HEK293 (cell line): ENCODE measurements at regions not wholly inside any gene's neighbourhood (a gene's known extent, or its start where the extent isn't known, plus 50 kb on each side); places are given as distances from the start of the nearest gene placed in this dataset.

ENCODE experiments used
- KLF1 ChIP-seq: fragments of 450-650 bp; formaldehyde crosslinking; IDR thresholded peaks from 2 replicates; pipeline ENCODE4 v1.5.1; 2016; ENCODE audit warnings: missing biosample characterization, missing genetic modification characterization
- MYNN ChIP-seq: fragments of 450-650 bp; formaldehyde crosslinking; IDR thresholded peaks from 2 replicates; pipeline ENCODE4 v1.5.1; 2016; ENCODE audit warnings: missing biosample characterization, missing genetic modification characterization, borderline replicate concordance
- OVOL3 ChIP-seq: fragments of 450-650 bp; formaldehyde crosslinking; IDR thresholded peaks from 2 replicates; pipeline ENCODE4 v1.5.1; 2016; ENCODE audit warnings: missing biosample characterization, missing genetic modification characterization
- PRDM4 ChIP-seq: fragments of 450-650 bp; formaldehyde crosslinking; IDR thresholded peaks from 2 replicates; pipeline ENCODE4 v1.5.1; 2017; ENCODE audit warnings: missing biosample characterization, missing genetic modification characterization
- ZNF114 ChIP-seq: fragments of 450-650 bp; formaldehyde crosslinking; IDR thresholded peaks from 2 replicates; pipeline ENCODE4 v1.5.0; 2017; ENCODE audit warnings: missing biosample characterization, missing genetic modification characterization
- ZNF121 ChIP-seq: fragments of 450-650 bp; formaldehyde crosslinking; IDR thresholded peaks from 2 replicates; pipeline ENCODE4 v1.5.1; 2016; ENCODE audit warnings: missing biosample characterization, missing genetic modification characterization
- ZNF133 ChIP-seq: fragments of 450-650 bp; formaldehyde crosslinking; IDR thresholded peaks from 2 replicates; pipeline ENCODE4 v1.5.1; 2016; ENCODE audit warnings: missing biosample characterization, missing genetic modification characterization
- ZNF223 ChIP-seq: fragments of 450-650 bp; formaldehyde crosslinking; IDR thresholded peaks from 2 replicates; pipeline ENCODE4 v1.5.1; 2016; ENCODE audit warnings: missing biosample characterization, missing genetic modification characterization
- ZNF239 ChIP-seq: fragments of 450-650 bp; formaldehyde crosslinking; IDR thresholded peaks from 2 replicates; pipeline ENCODE4 v1.5.1; 2016; ENCODE audit warnings: missing biosample characterization, missing genetic modification characterization
- ZNF311 ChIP-seq: fragments of 450-650 bp; formaldehyde crosslinking; IDR thresholded peaks from 2 replicates; pipeline ENCODE4 v1.5.1; 2017; ENCODE audit warnings: missing biosample characterization, missing genetic modification characterization, borderline replicate concordance
- ZNF335 ChIP-seq: fragments of 450-650 bp; formaldehyde crosslinking; conservative IDR thresholded peaks from 2 replicates; pipeline ENCODE4 v1.5.1; 2016; ENCODE audit warnings: missing biosample characterization, missing genetic modification characterization
- ZNF394 ChIP-seq: fragments of 450-650 bp; formaldehyde crosslinking; IDR thresholded peaks from 2 replicates; pipeline ENCODE4 v1.5.1; 2016; ENCODE audit warnings: missing biosample characterization, missing genetic modification characterization, mild to moderate bottlenecking, moderate library complexity, borderline replicate concordance
- ZNF404 ChIP-seq: fragments of 450-650 bp; formaldehyde crosslinking; IDR thresholded peaks from 2 replicates; pipeline ENCODE4 v1.5.1; 2017; ENCODE audit warnings: missing biosample characterization, missing genetic modification characterization
- ZNF426 ChIP-seq: fragments of 450-650 bp; formaldehyde crosslinking; IDR thresholded peaks from 2 replicates; pipeline ENCODE4 v1.5.1; 2017; ENCODE audit warnings: missing biosample characterization, missing genetic modification characterization, mild to moderate bottlenecking, inconsistent platforms, moderate library complexity
- ZNF510 ChIP-seq: fragments of 450-650 bp; formaldehyde crosslinking; IDR thresholded peaks from 2 replicates; pipeline ENCODE4 v1.5.1; 2018; ENCODE audit warnings: mild to moderate bottlenecking, missing genetic modification characterization, missing biosample characterization; ENCODE audit not compliant: insufficient replicate concordance
- ZNF513 ChIP-seq: fragments of 450-650 bp; IDR thresholded peaks from 2 replicates; pipeline ENCODE4 v1.5.1; 2018; ENCODE audit warnings: missing biosample characterization, missing genetic modification characterization
- ZNF571 ChIP-seq: fragments of 450-650 bp; formaldehyde crosslinking; IDR thresholded peaks from 2 replicates; pipeline ENCODE4 v1.5.0; 2017; ENCODE audit warnings: missing biosample characterization, missing genetic modification characterization
- ZNF596 ChIP-seq: fragments of 450-650 bp; IDR thresholded peaks from 2 replicates; pipeline ENCODE4 v1.5.0; 2018; ENCODE audit warnings: missing biosample characterization, mild to moderate bottlenecking, missing genetic modification characterization, moderate library complexity
- ZNF621 ChIP-seq: fragments of 450-650 bp; formaldehyde crosslinking; IDR thresholded peaks from 2 replicates; pipeline ENCODE4 v1.5.1; 2017; ENCODE audit warnings: missing biosample characterization, missing genetic modification characterization
- ZNF660 ChIP-seq: fragments of 450-650 bp; IDR thresholded peaks from 2 replicates; pipeline ENCODE4 v1.5.1; 2018; ENCODE audit warnings: missing biosample characterization, mild to moderate bottlenecking, missing genetic modification characterization
- ZNF768 ChIP-seq: fragments of 450-650 bp; formaldehyde crosslinking; IDR thresholded peaks from 2 replicates; pipeline ENCODE4 v1.5.1; 2018; ENCODE audit warnings: missing biosample characterization, mild to moderate bottlenecking, missing genetic modification characterization
- ZNF792 ChIP-seq: fragments of 450-650 bp; formaldehyde crosslinking; IDR thresholded peaks from 2 replicates; pipeline ENCODE4 v1.5.1; 2016; ENCODE audit warnings: missing biosample characterization, missing genetic modification characterization
- ZSCAN5A ChIP-seq: fragments of 450-650 bp; formaldehyde crosslinking; IDR thresholded peaks from 2 replicates; pipeline ENCODE4 v1.5.1; 2016; ENCODE audit warnings: missing biosample characterization, missing genetic modification characterization
- TF ChIP-seq, protein P1 (sequence below): fragments of 450-650 bp; formaldehyde crosslinking; IDR thresholded peaks from 2 replicates; pipeline ENCODE4 v1.5.1; 2016; ENCODE audit warnings: missing biosample characterization, missing genetic modification characterization
- TF ChIP-seq, protein P2 (sequence below): fragments of 450-650 bp; formaldehyde crosslinking; IDR thresholded peaks from 2 replicates; pipeline ENCODE4 v1.5.1; 2016; ENCODE audit warnings: missing biosample characterization, missing genetic modification characterization
- TF ChIP-seq, protein P3 (sequence below): fragments of 450-650 bp; formaldehyde crosslinking; IDR thresholded peaks from 2 replicates; pipeline ENCODE4 v1.5.1; 2016; ENCODE audit warnings: missing biosample characterization, missing genetic modification characterization, borderline replicate concordance

- TF ChIP-seq ZNF239 (tag by site-specific recombination) = no peak
- TF ChIP-seq ZNF621 = no peak
- no peak for TF ChIP-seq ZNF404 (tag by site-specific recombination)
- TF ChIP-seq PRDM4 (tag by site-specific recombination) = no peak
- TF ChIP-seq ZNF311 (tag by site-specific recombination) = no peak
- TF ChIP-seq ZNF768 = 0 out of 2 replicates have a peak, but pooled peaks have one; percentile 74
- TF ChIP-seq ZNF792 (tag by site-specific recombination) = no peak
- no peak for TF ChIP-seq ZNF114
- TF ChIP-seq MYNN = no peak
- no peak for TF ChIP-seq ZNF121 (tag by site-specific recombination)
- TF ChIP-seq ZNF660 (tag by site-specific recombination) = no peak; the same call in 1 of the 2 replicates
- TF ChIP-seq, protein P1, sequence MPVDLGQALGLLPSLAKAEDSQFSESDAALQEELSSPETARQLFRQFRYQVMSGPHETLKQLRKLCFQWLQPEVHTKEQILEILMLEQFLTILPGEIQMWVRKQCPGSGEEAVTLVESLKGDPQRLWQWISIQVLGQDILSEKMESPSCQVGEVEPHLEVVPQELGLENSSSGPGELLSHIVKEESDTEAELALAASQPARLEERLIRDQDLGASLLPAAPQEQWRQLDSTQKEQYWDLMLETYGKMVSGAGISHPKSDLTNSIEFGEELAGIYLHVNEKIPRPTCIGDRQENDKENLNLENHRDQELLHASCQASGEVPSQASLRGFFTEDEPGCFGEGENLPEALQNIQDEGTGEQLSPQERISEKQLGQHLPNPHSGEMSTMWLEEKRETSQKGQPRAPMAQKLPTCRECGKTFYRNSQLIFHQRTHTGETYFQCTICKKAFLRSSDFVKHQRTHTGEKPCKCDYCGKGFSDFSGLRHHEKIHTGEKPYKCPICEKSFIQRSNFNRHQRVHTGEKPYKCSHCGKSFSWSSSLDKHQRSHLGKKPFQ (tag by site-specific recombination) = peak; percentile 64
- no peak for TF ChIP-seq ZNF510 (tag by site-specific recombination)
- TF ChIP-seq OVOL3 (tag by site-specific recombination) = no peak
- TF ChIP-seq, protein P2, sequence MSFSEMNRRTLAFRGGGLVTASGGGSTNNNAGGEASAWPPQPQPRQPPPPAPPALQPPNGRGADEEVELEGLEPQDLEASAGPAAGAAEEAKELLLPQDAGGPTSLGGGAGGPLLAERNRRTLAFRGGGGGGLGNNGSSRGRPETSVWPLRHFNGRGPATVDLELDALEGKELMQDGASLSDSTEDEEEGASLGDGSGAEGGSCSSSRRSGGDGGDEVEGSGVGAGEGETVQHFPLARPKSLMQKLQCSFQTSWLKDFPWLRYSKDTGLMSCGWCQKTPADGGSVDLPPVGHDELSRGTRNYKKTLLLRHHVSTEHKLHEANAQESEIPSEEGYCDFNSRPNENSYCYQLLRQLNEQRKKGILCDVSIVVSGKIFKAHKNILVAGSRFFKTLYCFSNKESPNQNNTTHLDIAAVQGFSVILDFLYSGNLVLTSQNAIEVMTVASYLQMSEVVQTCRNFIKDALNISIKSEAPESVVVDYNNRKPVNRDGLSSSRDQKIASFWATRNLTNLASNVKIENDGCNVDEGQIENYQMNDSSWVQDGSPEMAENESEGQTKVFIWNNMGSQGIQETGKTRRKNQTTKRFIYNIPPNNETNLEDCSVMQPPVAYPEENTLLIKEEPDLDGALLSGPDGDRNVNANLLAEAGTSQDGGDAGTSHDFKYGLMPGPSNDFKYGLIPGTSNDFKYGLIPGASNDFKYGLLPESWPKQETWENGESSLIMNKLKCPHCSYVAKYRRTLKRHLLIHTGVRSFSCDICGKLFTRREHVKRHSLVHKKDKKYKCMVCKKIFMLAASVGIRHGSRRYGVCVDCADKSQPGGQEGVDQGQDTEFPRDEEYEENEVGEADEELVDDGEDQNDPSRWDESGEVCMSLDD (tag by site-specific recombination) = no peak
- TF ChIP-seq, protein P3, sequence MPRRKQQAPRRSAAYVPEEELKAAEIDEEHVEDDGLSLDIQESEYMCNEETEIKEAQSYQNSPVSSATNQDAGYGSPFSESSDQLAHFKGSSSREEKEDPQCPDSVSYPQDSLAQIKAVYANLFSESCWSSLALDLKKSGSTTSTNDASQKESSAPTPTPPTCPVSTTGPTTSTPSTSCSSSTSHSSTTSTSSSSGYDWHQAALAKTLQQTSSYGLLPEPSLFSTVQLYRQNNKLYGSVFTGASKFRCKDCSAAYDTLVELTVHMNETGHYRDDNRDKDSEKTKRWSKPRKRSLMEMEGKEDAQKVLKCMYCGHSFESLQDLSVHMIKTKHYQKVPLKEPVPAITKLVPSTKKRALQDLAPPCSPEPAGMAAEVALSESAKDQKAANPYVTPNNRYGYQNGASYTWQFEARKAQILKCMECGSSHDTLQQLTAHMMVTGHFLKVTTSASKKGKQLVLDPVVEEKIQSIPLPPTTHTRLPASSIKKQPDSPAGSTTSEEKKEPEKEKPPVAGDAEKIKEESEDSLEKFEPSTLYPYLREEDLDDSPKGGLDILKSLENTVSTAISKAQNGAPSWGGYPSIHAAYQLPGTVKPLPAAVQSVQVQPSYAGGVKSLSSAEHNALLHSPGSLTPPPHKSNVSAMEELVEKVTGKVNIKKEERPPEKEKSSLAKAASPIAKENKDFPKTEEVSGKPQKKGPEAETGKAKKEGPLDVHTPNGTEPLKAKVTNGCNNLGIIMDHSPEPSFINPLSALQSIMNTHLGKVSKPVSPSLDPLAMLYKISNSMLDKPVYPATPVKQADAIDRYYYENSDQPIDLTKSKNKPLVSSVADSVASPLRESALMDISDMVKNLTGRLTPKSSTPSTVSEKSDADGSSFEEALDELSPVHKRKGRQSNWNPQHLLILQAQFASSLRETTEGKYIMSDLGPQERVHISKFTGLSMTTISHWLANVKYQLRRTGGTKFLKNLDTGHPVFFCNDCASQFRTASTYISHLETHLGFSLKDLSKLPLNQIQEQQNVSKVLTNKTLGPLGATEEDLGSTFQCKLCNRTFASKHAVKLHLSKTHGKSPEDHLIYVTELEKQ (tag by site-specific recombination) = no peak; the same call in 1 of the 2 replicates
- peak; percentile 41; the same call in 1 of the 2 replicates for TF ChIP-seq KLF1 (tag by site-specific recombination)
- 0 out of 2 replicates have a peak, but pooled peaks have one; percentile 53 for TF ChIP-seq ZNF596 (tag by site-specific recombination)
- TF ChIP-seq ZNF394 (tag by site-specific recombination) = peak; percentile 65; the same call in 1 of the 2 replicates
- peak; percentile 58; the same call in 1 of the 2 replicates for TF ChIP-seq ZNF335 (tag by site-specific recombination)
- TF ChIP-seq ZNF571 (tag by site-specific recombination) = no peak
- no peak for TF ChIP-seq ZSCAN5A (tag by site-specific recombination)
- no peak for TF ChIP-seq ZNF133 (tag by site-specific recombination)
- TF ChIP-seq ZNF223 = no peak
- TF ChIP-seq ZNF426 = no peak
- TF ChIP-seq ZNF513 (tag by site-specific recombination) = no peak
Measured at GRCh38 chr1:228867108-228867950, 132.1 kb downstream of the RHOU start (continued).
